ENCODE measurements at regions not wholly inside any gene's neighbourhood (a gene's known extent, or its start where the extent isn't known, plus 50 kb on each side); places are given as distances from the start of the nearest gene placed in this dataset.
"Not testable (repeated sequence)": the region's sequence is repeated elsewhere in the genome, so short reads cannot be mapped to it uniquely, and the experiment has no call there.

DNA sequence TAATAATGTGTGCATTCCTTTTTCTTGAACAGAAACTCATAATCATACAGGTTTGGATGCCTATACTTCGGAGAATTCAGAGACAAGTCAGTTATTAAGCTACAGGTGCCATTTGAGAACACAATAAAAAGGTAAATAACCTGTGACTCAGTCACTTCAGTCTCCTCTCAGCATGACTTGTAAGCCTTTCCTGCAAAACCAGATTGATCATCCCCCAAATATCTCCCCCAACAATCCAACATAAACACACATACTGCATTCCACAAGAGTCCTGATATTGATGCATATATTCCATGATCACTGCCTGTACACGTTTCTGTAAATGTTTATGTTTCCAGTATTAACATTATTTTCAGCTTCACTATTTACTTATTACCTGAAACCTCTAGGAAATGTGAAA is 110.8 kb downstream of the PWWP3B start:
- H3K27me3 ChIP-seq (ENCODE audit: control insufficient read depth, insufficient read depth, low read length), result no peaks in the 10 kb centered on the region
- H3K36me3 ChIP-seq (ENCODE audit: control insufficient read depth, insufficient read depth, low read length), result no peaks in the 10 kb centered on the region
- TF ChIP-seq, protein P1, sequence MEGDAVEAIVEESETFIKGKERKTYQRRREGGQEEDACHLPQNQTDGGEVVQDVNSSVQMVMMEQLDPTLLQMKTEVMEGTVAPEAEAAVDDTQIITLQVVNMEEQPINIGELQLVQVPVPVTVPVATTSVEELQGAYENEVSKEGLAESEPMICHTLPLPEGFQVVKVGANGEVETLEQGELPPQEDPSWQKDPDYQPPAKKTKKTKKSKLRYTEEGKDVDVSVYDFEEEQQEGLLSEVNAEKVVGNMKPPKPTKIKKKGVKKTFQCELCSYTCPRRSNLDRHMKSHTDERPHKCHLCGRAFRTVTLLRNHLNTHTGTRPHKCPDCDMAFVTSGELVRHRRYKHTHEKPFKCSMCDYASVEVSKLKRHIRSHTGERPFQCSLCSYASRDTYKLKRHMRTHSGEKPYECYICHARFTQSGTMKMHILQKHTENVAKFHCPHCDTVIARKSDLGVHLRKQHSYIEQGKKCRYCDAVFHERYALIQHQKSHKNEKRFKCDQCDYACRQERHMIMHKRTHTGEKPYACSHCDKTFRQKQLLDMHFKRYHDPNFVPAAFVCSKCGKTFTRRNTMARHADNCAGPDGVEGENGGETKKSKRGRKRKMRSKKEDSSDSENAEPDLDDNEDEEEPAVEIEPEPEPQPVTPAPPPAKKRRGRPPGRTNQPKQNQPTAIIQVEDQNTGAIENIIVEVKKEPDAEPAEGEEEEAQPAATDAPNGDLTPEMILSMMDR (IDR thresholded peaks at IDR 0.05; ENCODE audit: insufficient read depth, low read length, poor library complexity, severe bottlenecking), result no peak
- H3K4me3 ChIP-seq (ENCODE audit: low read depth, low read length), result no peak overlapping the region
- no peak for DNase-seq (ENCODE audit: low read depth)

DNA sequence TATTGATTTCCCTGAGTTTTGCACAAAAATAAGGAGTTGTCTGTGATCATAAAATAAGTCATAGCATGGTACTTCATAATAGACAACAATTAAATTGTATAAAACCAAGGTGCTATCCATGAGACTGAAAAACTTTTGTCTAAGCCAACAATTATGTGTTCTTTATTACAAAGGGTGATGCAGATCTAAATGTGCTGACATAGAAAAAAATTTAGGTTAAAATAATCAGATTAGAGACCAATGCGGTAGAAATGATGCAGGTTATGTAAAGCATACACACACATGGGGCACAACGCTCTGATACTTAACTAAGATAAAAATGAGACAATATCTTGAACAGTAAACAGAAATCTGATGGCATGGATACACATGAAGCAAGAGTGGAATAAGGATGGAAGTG is 113.3 kb downstream of the PWWP3B start:
- no peak for DNase-seq (ENCODE audit: low read depth)
- TF ChIP-seq, protein P1 (IDR thresholded peaks at IDR 0.05; ENCODE audit: insufficient read depth, low read length, poor library complexity, severe bottlenecking), result no peak

GRCh38 chrX:106283841-106284240 is 115.7 kb downstream of the PWWP3B start:
- TF ChIP-seq, protein P1 (IDR thresholded peaks at IDR 0.05; ENCODE audit: insufficient read depth, low read length, poor library complexity, severe bottlenecking), result no peak
- Histone ChIP-seq H3K36me3 (ENCODE audit: control insufficient read depth, insufficient read depth, low read length) (no peaks in the 10 kb centered on the region), H3K27me3 (ENCODE audit: control insufficient read depth, insufficient read depth, low read length) (no peaks in the 10 kb centered on the region), H3K4me3 (ENCODE audit: low read depth, low read length) (no peak overlapping the region)
- no peak for DNase-seq (ENCODE audit: low read depth)

More for the DNA sequence above, 113.3 kb downstream of the PWWP3B start:
- Histone ChIP-seq H3K36me3 (ENCODE audit: control insufficient read depth, insufficient read depth, low read length) (no peaks in the 10 kb centered on the region), H3K4me3 (ENCODE audit: low read depth, low read length) (no peak overlapping the region), H3K27me3 (ENCODE audit: control insufficient read depth, insufficient read depth, low read length) (no peaks in the 10 kb centered on the region)

DNA sequence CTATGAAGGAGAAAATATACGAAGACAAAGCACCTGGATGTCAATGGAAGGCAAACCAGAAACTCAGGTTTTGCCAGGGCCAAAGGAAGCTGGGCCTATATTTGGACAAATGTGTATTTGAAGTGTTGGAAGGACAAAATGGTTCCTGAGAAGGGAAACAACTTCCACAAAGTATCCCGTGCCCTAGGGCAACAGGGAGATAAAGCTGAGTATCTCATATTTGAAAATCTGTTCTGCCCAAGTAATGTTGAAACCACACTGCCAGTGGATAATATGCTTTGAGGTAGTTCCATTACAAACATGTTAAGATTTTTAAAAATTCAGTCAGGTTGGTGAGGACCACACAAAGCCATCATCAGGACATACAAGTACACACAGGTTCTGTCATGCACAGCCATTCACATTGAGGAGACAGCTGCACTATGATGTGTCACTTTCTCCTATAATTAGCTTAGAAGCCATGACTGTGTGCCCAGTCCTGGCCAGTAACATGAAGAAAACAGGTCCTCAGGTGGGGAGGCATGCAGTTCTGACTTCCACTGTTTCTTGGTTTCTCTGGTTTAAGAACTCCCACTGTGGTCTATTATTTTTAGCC is 116.4 kb downstream of the PWWP3B start:
- Histone ChIP-seq H3K4me3 (ENCODE audit: low read depth, low read length) (no peak overlapping the region), H3K36me3 (ENCODE audit: control insufficient read depth, insufficient read depth, low read length) (no peaks in the 10 kb centered on the region), H3K27me3 (ENCODE audit: control insufficient read depth, insufficient read depth, low read length) (no peaks in the 10 kb centered on the region)
- TF ChIP-seq, protein P1 (IDR thresholded peaks at IDR 0.05; ENCODE audit: insufficient read depth, low read length, poor library complexity, severe bottlenecking), result no peak
- no peak for DNase-seq (ENCODE audit: low read depth)

GRCh38 chrX:106286053-106286650 is 118.0 kb downstream of the PWWP3B start:
- H3K27me3 ChIP-seq (ENCODE audit: control insufficient read depth, insufficient read depth, low read length), result no peaks in the 10 kb centered on the region
- DNase-seq (ENCODE audit: low read depth), result peak; percentile 29
- no peaks in the 10 kb centered on the region for H3K36me3 ChIP-seq (ENCODE audit: control insufficient read depth, insufficient read depth, low read length)
- H3K4me3 ChIP-seq (ENCODE audit: low read depth, low read length), result no peak overlapping the region
- TF ChIP-seq, protein P1 (IDR thresholded peaks at IDR 0.05; ENCODE audit: insufficient read depth, low read length, poor library complexity, severe bottlenecking), result no peak

DNA sequence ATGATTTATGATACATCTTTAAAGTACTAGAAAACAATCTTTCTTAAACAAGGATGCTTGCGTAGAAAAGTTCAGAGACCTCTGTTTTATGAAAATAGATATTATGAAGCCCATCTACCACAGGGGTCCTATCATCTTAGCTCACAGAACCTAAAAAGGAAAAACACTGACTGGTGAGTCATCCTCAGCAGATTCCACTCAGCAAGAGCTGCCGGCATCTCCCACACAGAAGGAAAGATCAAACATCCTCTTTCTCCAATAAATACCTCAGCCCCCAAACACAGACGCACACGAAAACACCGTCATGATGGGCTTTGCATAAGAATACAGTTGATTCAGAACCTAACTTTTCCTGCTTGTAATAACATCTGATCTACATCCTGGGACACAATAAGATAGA is 122.7 kb downstream of the PWWP3B start:
- not testable (repeated sequence) for H3K36me3 ChIP-seq (ENCODE audit: control insufficient read depth, insufficient read depth, low read length); DNase-seq (ENCODE audit: low read depth); H3K4me3 ChIP-seq (ENCODE audit: low read depth, low read length); H3K27me3 ChIP-seq (ENCODE audit: control insufficient read depth, insufficient read depth, low read length)

- H3K4me3 ChIP-seq (ENCODE audit: low read depth, low read length); H3K36me3 ChIP-seq (ENCODE audit: control insufficient read depth, insufficient read depth, low read length); DNase-seq (ENCODE audit: low read depth); H3K27me3 ChIP-seq (ENCODE audit: control insufficient read depth, insufficient read depth, low read length): not testable (repeated sequence)
These were observed 123.8 kb downstream of the PWWP3B start for GRCh38 chrX:106291779-106292390.

Data from kidney epithelial cell (primary cell).